ENCODE measurements at regions not wholly inside any gene's neighbourhood (a gene's known extent, or its start where the extent isn't known, plus 50 kb on each side); places are given as distances from the start of the nearest gene placed in this dataset.

- no peak for DNase-seq (ENCODE audit: low read depth)
- H3K27me3 Mint-ChIP-seq (ENCODE audit: low read depth, unreplicated experiment) = peaks cover 23% of the 10 kb centered on the region
- no peak overlapping the region for H3K4me3 Mint-ChIP-seq (ENCODE audit: unreplicated experiment)
Observed at GRCh38 chr16:86137359-86137758, 238.4 kb downstream of the IRF8 start.

GRCh38 chr16:86138121-86139085 is 239.4 kb downstream of the IRF8 start:
- Mint-ChIP-seq H3K9me3 (ENCODE audit: unreplicated experiment) (peaks cover 3% of the 10 kb centered on the region), H3K27ac (ENCODE audit: unreplicated experiment) (no peak overlapping the region), H3K36me3 (ENCODE audit: low read depth, unreplicated experiment) (no peaks in the 10 kb centered on the region), H3K4me1 (ENCODE audit: low read depth, unreplicated experiment) (peaks cover 5% of the 10 kb centered on the region), H3K27me3 (ENCODE audit: low read depth, unreplicated experiment) (peaks cover 20% of the 10 kb centered on the region), H3K4me3 (ENCODE audit: unreplicated experiment) (no peak overlapping the region)
- no peak for FAIRE-seq
- H3K4me2 ChIP-seq (ENCODE audit: low read length) = no peak overlapping the region
- H3K36me3 ChIP-seq (ENCODE audit: insufficient read depth, low read length) = no peaks in the 10 kb centered on the region
- no peaks in the 10 kb centered on the region for H3K4me1 ChIP-seq (ENCODE audit: insufficient read depth, low read length)
- no peaks in the 10 kb centered on the region for H3K9me3 ChIP-seq (ENCODE audit: insufficient read depth, low read depth, low read length)
- no peak overlapping the region for H3K4me3 ChIP-seq (ENCODE audit: insufficient read depth, low read depth, low read length)
- H2AFZ ChIP-seq (ENCODE audit: low read depth, low read length) = no peak overlapping the region
- no peaks in the 10 kb centered on the region for H4K20me1 ChIP-seq (ENCODE audit: insufficient read depth, low read length)
- no peak overlapping the region for H3K9ac ChIP-seq (ENCODE audit: low read length)
- no peak overlapping the region for H3K27ac ChIP-seq (ENCODE audit: low read depth, low read length)
- no peak for DNase-seq (ENCODE audit: low read depth)
- H3K79me2 ChIP-seq (ENCODE audit: insufficient read depth, low read length) = no peaks in the 10 kb centered on the region
- TF ChIP-seq CTCF (IDR thresholded peaks at IDR 0.05; ENCODE audit: insufficient read depth, low read depth, low read length) (no peak), EZH2 (IDR thresholded peaks at IDR 0.05; ENCODE audit: insufficient read depth, low read length) (no peak)
- H3K27me3 ChIP-seq (ENCODE audit: insufficient read depth, low read length) = peaks cover 12% of the 10 kb centered on the region

More at GRCh38 chr16:86137359-86137758, 238.4 kb downstream of the IRF8 start:
- Histone ChIP-seq H3K9ac (ENCODE audit: low read length) (no peak overlapping the region), H3K36me3 (ENCODE audit: insufficient read depth, low read length) (no peaks in the 10 kb centered on the region), H3K9me3 (ENCODE audit: insufficient read depth, low read depth, low read length) (no peaks in the 10 kb centered on the region), H3K27me3 (ENCODE audit: insufficient read depth, low read length) (peaks cover 12% of the 10 kb centered on the region), H3K79me2 (ENCODE audit: insufficient read depth, low read length) (no peaks in the 10 kb centered on the region), H3K4me2 (ENCODE audit: low read length) (no peak overlapping the region), H3K4me3 (ENCODE audit: insufficient read depth, low read depth, low read length) (no peak overlapping the region), H3K27ac (ENCODE audit: low read depth, low read length) (no peak overlapping the region), H4K20me1 (ENCODE audit: insufficient read depth, low read length) (no peaks in the 10 kb centered on the region), H3K4me1 (ENCODE audit: insufficient read depth, low read length) (no peaks in the 10 kb centered on the region), H2AFZ (ENCODE audit: low read depth, low read length) (no peak overlapping the region)
- peaks cover 3% of the 10 kb centered on the region for H3K9me3 Mint-ChIP-seq (ENCODE audit: unreplicated experiment)
- H3K27ac Mint-ChIP-seq (ENCODE audit: unreplicated experiment) = no peak overlapping the region
- no peaks in the 10 kb centered on the region for H3K36me3 Mint-ChIP-seq (ENCODE audit: low read depth, unreplicated experiment)
- no peak for TF ChIP-seq CTCF (IDR thresholded peaks at IDR 0.05; ENCODE audit: insufficient read depth, low read depth, low read length)
- no peak for TF ChIP-seq EZH2 (IDR thresholded peaks at IDR 0.05; ENCODE audit: insufficient read depth, low read length)
- peaks cover 5% of the 10 kb centered on the region for H3K4me1 Mint-ChIP-seq (ENCODE audit: low read depth, unreplicated experiment)
- no peak for FAIRE-seq

DNA sequence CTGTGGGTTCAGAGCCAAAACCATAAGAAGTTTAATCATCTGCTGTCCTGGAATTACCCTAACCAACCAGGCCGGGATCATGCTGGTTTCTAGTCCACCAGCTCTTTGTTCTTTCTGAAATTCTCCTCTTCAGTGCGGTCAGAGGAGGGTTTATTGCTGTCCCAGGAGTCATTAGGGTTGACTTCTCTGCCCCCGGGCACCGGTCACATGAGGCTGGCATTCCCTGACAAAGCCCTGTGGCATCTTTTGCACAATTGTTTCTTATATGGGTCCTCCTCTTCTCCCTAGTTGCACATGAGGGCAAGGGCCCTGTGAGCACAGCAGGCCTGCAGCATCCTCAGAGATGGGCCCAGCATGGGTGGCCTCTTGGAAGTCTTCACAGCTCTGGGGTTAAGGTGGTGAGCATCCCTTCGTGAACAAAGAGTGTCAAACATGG is 243.9 kb downstream of the IRF8 start:
- Histone ChIP-seq H3K4me3 (ENCODE audit: insufficient read depth, low read depth, low read length) (no peak overlapping the region), H2AFZ (ENCODE audit: low read depth, low read length) (no peak overlapping the region), H3K36me3 (ENCODE audit: insufficient read depth, low read length) (no peaks in the 10 kb centered on the region), H3K79me2 (ENCODE audit: insufficient read depth, low read length) (no peaks in the 10 kb centered on the region), H4K20me1 (ENCODE audit: insufficient read depth, low read length) (no peaks in the 10 kb centered on the region), H3K4me2 (ENCODE audit: low read length) (no peak overlapping the region), H3K27me3 (ENCODE audit: insufficient read depth, low read length) (peaks cover 12% of the 10 kb centered on the region), H3K4me1 (ENCODE audit: insufficient read depth, low read length) (no peaks in the 10 kb centered on the region), H3K9me3 (ENCODE audit: insufficient read depth, low read depth, low read length) (no peaks in the 10 kb centered on the region), H3K9ac (ENCODE audit: low read length) (no peak overlapping the region), H3K27ac (ENCODE audit: low read depth, low read length) (no peak overlapping the region)
- Mint-ChIP-seq H3K4me1 (ENCODE audit: low read depth, unreplicated experiment) (no peaks in the 10 kb centered on the region), H3K4me3 (ENCODE audit: unreplicated experiment) (no peak overlapping the region), H3K27ac (ENCODE audit: unreplicated experiment) (no peak overlapping the region), H3K9me3 (ENCODE audit: unreplicated experiment) (no peaks in the 10 kb centered on the region), H3K36me3 (ENCODE audit: low read depth, unreplicated experiment) (no peaks in the 10 kb centered on the region), H3K27me3 (ENCODE audit: low read depth, unreplicated experiment) (peaks cover 22% of the 10 kb centered on the region)
- TF ChIP-seq CTCF (IDR thresholded peaks at IDR 0.05; ENCODE audit: insufficient read depth, low read depth, low read length) = no peak
- no peak for TF ChIP-seq EZH2 (IDR thresholded peaks at IDR 0.05; ENCODE audit: insufficient read depth, low read length)
- no peak for FAIRE-seq
- no peak for DNase-seq (ENCODE audit: low read depth)

All from astrocyte (in vitro differentiated cells and primary cell).